ENCODE measurements at regions not wholly inside any gene's neighbourhood (a gene's known extent, or its start where the extent isn't known, plus 50 kb on each side); places are given as distances from the start of the nearest gene placed in this dataset.

DNA sequence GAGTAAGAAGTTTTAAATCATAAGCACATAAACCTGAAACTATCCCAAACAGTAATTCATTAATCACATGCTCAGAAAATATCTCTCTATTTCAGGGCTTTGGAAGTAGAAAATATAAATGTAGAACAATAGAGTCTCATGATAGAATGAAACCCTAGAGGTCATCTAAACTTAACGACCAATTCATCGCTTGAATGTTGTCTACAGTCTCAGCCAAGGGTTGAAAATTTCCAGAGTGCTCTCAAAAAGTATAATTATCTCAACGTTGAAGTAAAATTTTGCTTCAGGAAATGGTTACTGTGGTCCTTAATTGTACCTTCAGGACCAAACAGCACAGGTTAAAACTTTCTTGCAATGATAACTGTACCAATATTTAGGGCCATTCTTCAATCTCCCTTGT, 1053.6 kb upstream of the SEL1L start:
- TF ChIP-seq, protein P1, sequence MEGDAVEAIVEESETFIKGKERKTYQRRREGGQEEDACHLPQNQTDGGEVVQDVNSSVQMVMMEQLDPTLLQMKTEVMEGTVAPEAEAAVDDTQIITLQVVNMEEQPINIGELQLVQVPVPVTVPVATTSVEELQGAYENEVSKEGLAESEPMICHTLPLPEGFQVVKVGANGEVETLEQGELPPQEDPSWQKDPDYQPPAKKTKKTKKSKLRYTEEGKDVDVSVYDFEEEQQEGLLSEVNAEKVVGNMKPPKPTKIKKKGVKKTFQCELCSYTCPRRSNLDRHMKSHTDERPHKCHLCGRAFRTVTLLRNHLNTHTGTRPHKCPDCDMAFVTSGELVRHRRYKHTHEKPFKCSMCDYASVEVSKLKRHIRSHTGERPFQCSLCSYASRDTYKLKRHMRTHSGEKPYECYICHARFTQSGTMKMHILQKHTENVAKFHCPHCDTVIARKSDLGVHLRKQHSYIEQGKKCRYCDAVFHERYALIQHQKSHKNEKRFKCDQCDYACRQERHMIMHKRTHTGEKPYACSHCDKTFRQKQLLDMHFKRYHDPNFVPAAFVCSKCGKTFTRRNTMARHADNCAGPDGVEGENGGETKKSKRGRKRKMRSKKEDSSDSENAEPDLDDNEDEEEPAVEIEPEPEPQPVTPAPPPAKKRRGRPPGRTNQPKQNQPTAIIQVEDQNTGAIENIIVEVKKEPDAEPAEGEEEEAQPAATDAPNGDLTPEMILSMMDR (IDR thresholded peaks at IDR 0.05) = no peak
- no peak for TF ChIP-seq POLR2A (IDR thresholded peaks at IDR 0.05)
